ENCODE measurements at regions not wholly inside any gene's neighbourhood (a gene's known extent, or its start where the extent isn't known, plus 50 kb on each side); places are given as distances from the start of the nearest gene placed in this dataset.

DNA sequence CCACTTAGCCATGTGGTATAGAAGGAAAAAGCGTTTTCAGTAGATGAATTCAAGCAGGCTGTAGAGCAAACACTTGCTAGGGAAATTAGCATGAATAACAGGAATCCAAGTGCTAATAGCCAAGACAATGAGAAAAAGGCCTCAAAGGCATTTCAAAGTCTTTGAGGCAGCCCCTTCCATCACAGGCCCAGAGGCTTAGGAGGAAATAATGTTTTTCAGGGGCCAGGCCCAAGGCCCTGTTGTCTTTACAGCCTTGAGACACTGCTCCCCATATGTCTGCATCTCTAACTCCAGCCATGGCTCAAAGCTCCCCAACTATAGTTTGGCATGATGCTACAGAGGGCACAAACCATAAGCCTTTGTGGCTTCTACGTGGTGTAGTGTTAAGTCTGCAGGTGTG is 563.5 kb downstream of the TAF11L14 start:
- Histone ChIP-seq H4K8ac (ENCODE audit: low read depth in 2 of 2, low read length in 2 of 2) (no peak overlapping the region), H3K27ac (ENCODE audit: insufficient read depth, low read length) (no peak overlapping the region), H4K20me1 (ENCODE audit: insufficient read depth, low read length) (no peaks in the 10 kb centered on the region), H2BK5ac (ENCODE audit: low read depth, low read length, poor library complexity, severe bottlenecking) (no peak overlapping the region), H3K18ac (ENCODE audit: low read depth, low read length) (no peak overlapping the region), H3K4me3 (ENCODE audit: insufficient read depth, low read depth, low read length) (no peak overlapping the region), H2BK20ac (ENCODE audit: low read depth, low read length) (no peak overlapping the region), H3K9me1 (ENCODE audit: insufficient read depth, low read length) (no peaks in the 10 kb centered on the region), H2AK5ac (ENCODE audit: low read depth, low read length) (no peak overlapping the region), H3K9ac (ENCODE audit: low read depth, low read length) (no peak overlapping the region), H4K91ac (ENCODE audit: insufficient read depth, low read depth, low read length) (no peak overlapping the region), H2AK9ac (replicated peaks; ENCODE audit: low read depth, low read length, poor library complexity) (no peak overlapping the region), H4K5ac (ENCODE audit: low read depth, low read length) (no peak overlapping the region), H3K23ac (ENCODE audit: low read depth, low read length) (no peak overlapping the region), H3K56ac (ENCODE audit: extremely low read depth, insufficient read depth, low read length) (no peak overlapping the region), H2AFZ (replicated peaks; ENCODE audit: low read length, poor library complexity) (no peak overlapping the region), H3K36me3 (ENCODE audit: control insufficient read depth, insufficient read depth, low read length) (no peaks in the 10 kb centered on the region), H2BK120ac (ENCODE audit: low read depth, low read length) (no peak overlapping the region), H3K27me3 (ENCODE audit: control insufficient read depth, insufficient read depth, low read length) (no peaks in the 10 kb centered on the region), H3K4me2 (ENCODE audit: low read depth, low read length) (no peak overlapping the region), H3K14ac (replicated peaks; ENCODE audit: low read depth, low read length) (no peak overlapping the region), H3K79me1 (ENCODE audit: low read depth in 1 of 2, low read length in 2 of 2) (no peaks in the 10 kb centered on the region), H3K4me1 (ENCODE audit: control insufficient read depth, insufficient read depth, low read length) (no peaks in the 10 kb centered on the region), H3K9me3 (ENCODE audit: control insufficient read depth, insufficient read depth, low read length) (peaks cover 3% of the 10 kb centered on the region), H3K4ac (ENCODE audit: low read depth, low read length) (no peak overlapping the region), H2BK15ac (ENCODE audit: low read depth, low read length) (no peak overlapping the region)
- in situ Hi-C loops (cut with MboI; ENCODE audit: low sequenced_read_pairs) = no loop called here
- DNase-seq (no peak), ATAC-seq (ENCODE audit: low read depth) (no peak)
- WGBS, 2 experiments (ENCODE audit: extremely low coverage in 2 of 2, insufficient read length in 1 of 2) = 20% methylated on average over 1 of the region's 2 CpGs; no CpG with 5 or more reads in 1 of the 2 experiments
- dilution Hi-C loops (cut with HindIII; ENCODE audit: low sequenced_read_pairs, unreplicated experiment) = no loop called here
- POLR2A ChIA-PET (ENCODE audit: unreplicated experiment) = no interaction called here
- CTCF ChIA-PET = no interaction called here
- TF ChIP-seq, protein P1, sequence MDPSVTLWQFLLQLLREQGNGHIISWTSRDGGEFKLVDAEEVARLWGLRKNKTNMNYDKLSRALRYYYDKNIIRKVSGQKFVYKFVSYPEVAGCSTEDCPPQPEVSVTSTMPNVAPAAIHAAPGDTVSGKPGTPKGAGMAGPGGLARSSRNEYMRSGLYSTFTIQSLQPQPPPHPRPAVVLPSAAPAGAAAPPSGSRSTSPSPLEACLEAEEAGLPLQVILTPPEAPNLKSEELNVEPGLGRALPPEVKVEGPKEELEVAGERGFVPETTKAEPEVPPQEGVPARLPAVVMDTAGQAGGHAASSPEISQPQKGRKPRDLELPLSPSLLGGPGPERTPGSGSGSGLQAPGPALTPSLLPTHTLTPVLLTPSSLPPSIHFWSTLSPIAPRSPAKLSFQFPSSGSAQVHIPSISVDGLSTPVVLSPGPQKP (IDR thresholded peaks at IDR 0.05; ENCODE audit: borderline replicate concordance, low read depth, low read length) = no peak
- no peak for TF ChIP-seq RCOR1 (IDR thresholded peaks at IDR 0.05; ENCODE audit: insufficient replicate concordance, low read length)
- TF ChIP-seq FOS (IDR thresholded peaks at IDR 0.05; ENCODE audit: low read depth, low read length) = no peak
- TF ChIP-seq RAD21 (IDR thresholded peaks at IDR 0.05; ENCODE audit: low read length) = no peak
- TF ChIP-seq NFE2L2 (IDR thresholded peaks at IDR 0.05; ENCODE audit: low read depth, low read length) = no peak
- TF ChIP-seq, protein P2, sequence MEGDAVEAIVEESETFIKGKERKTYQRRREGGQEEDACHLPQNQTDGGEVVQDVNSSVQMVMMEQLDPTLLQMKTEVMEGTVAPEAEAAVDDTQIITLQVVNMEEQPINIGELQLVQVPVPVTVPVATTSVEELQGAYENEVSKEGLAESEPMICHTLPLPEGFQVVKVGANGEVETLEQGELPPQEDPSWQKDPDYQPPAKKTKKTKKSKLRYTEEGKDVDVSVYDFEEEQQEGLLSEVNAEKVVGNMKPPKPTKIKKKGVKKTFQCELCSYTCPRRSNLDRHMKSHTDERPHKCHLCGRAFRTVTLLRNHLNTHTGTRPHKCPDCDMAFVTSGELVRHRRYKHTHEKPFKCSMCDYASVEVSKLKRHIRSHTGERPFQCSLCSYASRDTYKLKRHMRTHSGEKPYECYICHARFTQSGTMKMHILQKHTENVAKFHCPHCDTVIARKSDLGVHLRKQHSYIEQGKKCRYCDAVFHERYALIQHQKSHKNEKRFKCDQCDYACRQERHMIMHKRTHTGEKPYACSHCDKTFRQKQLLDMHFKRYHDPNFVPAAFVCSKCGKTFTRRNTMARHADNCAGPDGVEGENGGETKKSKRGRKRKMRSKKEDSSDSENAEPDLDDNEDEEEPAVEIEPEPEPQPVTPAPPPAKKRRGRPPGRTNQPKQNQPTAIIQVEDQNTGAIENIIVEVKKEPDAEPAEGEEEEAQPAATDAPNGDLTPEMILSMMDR (conservative IDR thresholded peaks at IDR 0.05; ENCODE audit: low read depth, low read length) = no peak
- no peak for TF ChIP-seq MXI1 (IDR thresholded peaks at IDR 0.05; ENCODE audit: borderline replicate concordance, low read depth, low read length)
- no peak for TF ChIP-seq MAZ (IDR thresholded peaks at IDR 0.05; ENCODE audit: borderline replicate concordance, low read depth, low read length)
- TF ChIP-seq, protein P3, sequence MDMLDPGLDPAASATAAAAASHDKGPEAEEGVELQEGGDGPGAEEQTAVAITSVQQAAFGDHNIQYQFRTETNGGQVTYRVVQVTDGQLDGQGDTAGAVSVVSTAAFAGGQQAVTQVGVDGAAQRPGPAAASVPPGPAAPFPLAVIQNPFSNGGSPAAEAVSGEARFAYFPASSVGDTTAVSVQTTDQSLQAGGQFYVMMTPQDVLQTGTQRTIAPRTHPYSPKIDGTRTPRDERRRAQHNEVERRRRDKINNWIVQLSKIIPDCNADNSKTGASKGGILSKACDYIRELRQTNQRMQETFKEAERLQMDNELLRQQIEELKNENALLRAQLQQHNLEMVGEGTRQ (IDR thresholded peaks at IDR 0.05; ENCODE audit: low read depth, low read length) = no peak
- no peak for TF ChIP-seq CEBPB (IDR thresholded peaks at IDR 0.05; ENCODE audit: low read depth, low read length)
- TF ChIP-seq MAFK (IDR thresholded peaks at IDR 0.05; ENCODE audit: low read depth, low read length) = no peak
- TF ChIP-seq SMC3 (IDR thresholded peaks at IDR 0.05; ENCODE audit: low read depth, low read length) = no peak
- no peak for TF ChIP-seq BHLHE40 (IDR thresholded peaks at IDR 0.05; ENCODE audit: low read depth, low read length)
- TF ChIP-seq RFX5 (IDR thresholded peaks at IDR 0.05; ENCODE audit: low read depth, low read length) = no peak
- TF ChIP-seq CHD1 (IDR thresholded peaks at IDR 0.05; ENCODE audit: low read depth, low read length) = no peak
- no TSS peak for BruUV-seq (replicated peaks)
- intact Hi-C loops (cut with micrococcal nuclease) = no loop called here

All from IMR-90 (cell line).